ENCODE measurements at regions not wholly inside any gene's neighbourhood (a gene's known extent, or its start where the extent isn't known, plus 50 kb on each side); places are given as distances from the start of the nearest gene placed in this dataset.

DNA sequence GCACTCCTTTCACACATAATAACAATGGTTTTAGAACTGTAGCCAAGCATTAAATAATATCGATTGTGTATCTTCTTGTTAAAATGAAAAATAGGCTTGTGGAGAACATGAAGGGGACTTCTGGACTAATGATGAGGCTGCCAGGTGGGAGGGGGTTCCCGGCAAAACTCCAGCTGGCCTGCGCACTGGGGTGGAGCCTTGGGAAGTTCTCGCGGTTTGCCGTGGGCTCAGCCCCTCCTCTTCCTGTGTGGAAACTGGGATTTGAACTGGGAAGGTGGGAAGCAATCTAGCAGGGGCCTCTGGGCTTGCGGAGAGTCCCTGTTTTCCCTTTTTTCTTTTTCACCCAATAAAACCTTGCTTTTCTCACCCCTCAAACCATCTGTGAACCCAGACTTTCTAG, 113.7 kb upstream of the SLITRK1 start:
- RAD21 ChIA-PET (ENCODE audit: low non-redundant PET in 1 of 2, low total read pairs in 2 of 2, uncharacterized antibody in 2 of 2, unreplicated experiment in 2 of 2): no interaction called here
- Histone ChIP-seq H3K9ac (ENCODE audit: low read length) (no peak overlapping the region), H4K20me1 (ENCODE audit: insufficient read depth) (no peaks in the 10 kb centered on the region), H3K79me2 (ENCODE audit: insufficient read depth, low read length) (no peaks in the 10 kb centered on the region), H2AFZ (ENCODE audit: low read depth, low read length, poor library complexity, severe bottlenecking) (no peak overlapping the region), H3K4me2 (ENCODE audit: low read length) (no peak overlapping the region), H3K36me3 (ENCODE audit: control insufficient read depth in 1 of 2, insufficient read depth in 2 of 2, low read length in 2 of 2) (no peaks in the 10 kb centered on the region), H3K27ac (ENCODE audit: low read depth, low read length) (no peak overlapping the region), H3K27me3 (ENCODE audit: insufficient read depth, low read length) (no peaks in the 10 kb centered on the region), H3K4me3 (replicated peaks in 1 of 2; ENCODE audit: low read depth in 1 of 2, low read length in 2 of 2) (no peak overlapping the region), H3K4me1 (ENCODE audit: control insufficient read depth in 1 of 2, insufficient read depth in 2 of 2, low read length in 2 of 2) (no peaks in the 10 kb centered on the region), H3K9me2 (ENCODE audit: insufficient read depth) (no peaks in the 10 kb centered on the region), H3K9me3 (ENCODE audit: control insufficient read depth in 1 of 2, insufficient read depth in 1 of 2, low read depth in 1 of 2, low read length in 2 of 2) (no peaks in the 10 kb centered on the region)
- BruUV-seq (replicated peaks): no TSS peak
- ATAC-seq: no peak
- TF ChIP-seq POLR2AphosphoS5 (IDR thresholded peaks at IDR 0.05; ENCODE audit: low read depth, low read length) (no peak), ZNF274 (IDR thresholded peaks at IDR 0.05; ENCODE audit: low read depth, low read length) (no peak), FOSL1 (IDR thresholded peaks at IDR 0.05; ENCODE audit: low read depth) (no peak), EZH2phosphoT487 (IDR thresholded peaks at IDR 0.05; ENCODE audit: borderline replicate concordance) (no peak), ELF1 (IDR thresholded peaks at IDR 0.05; ENCODE audit: borderline replicate concordance, low read depth) (no peak), SRF (IDR thresholded peaks at IDR 0.05; ENCODE audit: low read depth) (no peak)
- POLR2A ChIA-PET: no interaction called here
- intact Hi-C loops (cut with micrococcal nuclease): no loop called here
- CTCF ChIA-PET: no interaction called here
- DNase-seq (ENCODE audit: low read depth, low spot score): no peak

DNA sequence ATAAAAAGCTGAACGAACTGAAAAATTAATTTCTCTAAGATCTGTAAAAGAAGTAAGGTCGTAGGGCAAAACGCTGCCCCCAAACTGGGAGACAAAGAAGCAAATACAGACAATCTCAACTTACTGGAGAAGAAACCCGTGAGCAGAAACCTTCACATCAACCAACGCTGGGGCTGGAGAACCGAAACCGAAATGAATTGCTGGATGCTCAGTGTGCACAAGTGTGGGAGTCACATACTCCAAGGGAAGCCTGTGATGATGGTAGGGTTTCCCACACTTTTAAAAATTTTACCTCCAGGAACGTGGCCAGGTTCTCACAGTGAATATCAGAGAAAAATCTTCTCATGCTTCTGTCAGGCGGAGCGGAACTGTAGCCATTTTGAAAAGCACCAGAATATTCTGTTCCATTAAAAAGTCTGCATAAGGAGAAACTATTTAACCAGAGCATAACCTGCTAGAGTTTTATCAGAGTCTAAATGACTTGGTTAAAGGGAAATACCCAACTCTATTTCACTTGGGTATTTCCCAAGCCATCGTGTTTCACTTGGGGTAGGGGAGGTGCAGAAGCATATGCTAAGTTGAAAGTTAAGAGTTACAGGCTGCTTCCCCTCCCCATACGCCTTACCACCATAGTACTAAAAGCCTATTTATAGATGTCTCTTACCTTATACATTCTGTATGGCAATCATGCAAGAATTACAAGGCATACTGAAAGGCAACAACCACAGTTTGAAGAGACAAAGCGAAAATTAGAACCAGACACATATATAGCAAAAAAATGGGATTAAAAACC, 110.5 kb upstream of the SLITRK1 start:
- ATAC-seq (no peak), DNase-seq (ENCODE audit: low read depth, low spot score) (no peak)
- Histone ChIP-seq H4K20me1 (ENCODE audit: insufficient read depth) (no peaks in the 10 kb centered on the region), H3K9ac (ENCODE audit: low read length) (no peak overlapping the region), H3K4me1 (ENCODE audit: control insufficient read depth in 1 of 2, insufficient read depth in 2 of 2, low read length in 2 of 2) (no peaks in the 10 kb centered on the region), H3K9me2 (ENCODE audit: insufficient read depth) (no peaks in the 10 kb centered on the region), H3K4me3 (replicated peaks in 1 of 2; ENCODE audit: low read depth in 1 of 2, low read length in 2 of 2) (no peak overlapping the region), H3K79me2 (ENCODE audit: insufficient read depth, low read length) (no peaks in the 10 kb centered on the region), H3K27ac (ENCODE audit: low read depth, low read length) (no peak overlapping the region), H3K4me2 (ENCODE audit: low read length) (no peak overlapping the region), H3K9me3 (ENCODE audit: control insufficient read depth in 1 of 2, insufficient read depth in 1 of 2, low read depth in 1 of 2, low read length in 2 of 2) (no peaks in the 10 kb centered on the region), H3K36me3 (ENCODE audit: control insufficient read depth in 1 of 2, insufficient read depth in 2 of 2, low read length in 2 of 2) (no peaks in the 10 kb centered on the region), H2AFZ (ENCODE audit: low read depth, low read length, poor library complexity, severe bottlenecking) (no peak overlapping the region), H3K27me3 (ENCODE audit: insufficient read depth, low read length) (no peaks in the 10 kb centered on the region)
- POLR2A ChIA-PET: no interaction called here
- RAD21 ChIA-PET (ENCODE audit: low non-redundant PET in 1 of 2, low total read pairs in 2 of 2, uncharacterized antibody in 2 of 2, unreplicated experiment in 2 of 2): no interaction called here
- CTCF ChIA-PET: no interaction called here
- intact Hi-C loops (cut with micrococcal nuclease): no loop called here
- BruUV-seq (replicated peaks): no TSS peak
- TF ChIP-seq POLR2A (IDR thresholded peaks at IDR 0.05; ENCODE audit: borderline replicate concordance, extremely low read depth, insufficient read depth, insufficient read length) (no peak), FOSL1 (IDR thresholded peaks at IDR 0.05; ENCODE audit: low read depth) (no peak), POLR2AphosphoS5 (IDR thresholded peaks at IDR 0.05; ENCODE audit: low read depth, low read length) (no peak), EZH2phosphoT487 (IDR thresholded peaks at IDR 0.05; ENCODE audit: borderline replicate concordance) (no peak), SP1 (IDR thresholded peaks at IDR 0.05; ENCODE audit: low read depth) (no peak), ZNF274 (IDR thresholded peaks at IDR 0.05; ENCODE audit: low read depth, low read length) (no peak), CBX3 (IDR thresholded peaks at IDR 0.05; ENCODE audit: low read depth) (no peak), RAD21 (IDR thresholded peaks at IDR 0.05; ENCODE audit: low read depth) (no peak), CEBPB (IDR thresholded peaks at IDR 0.05; ENCODE audit: low read depth) (no peak), TCF7L2 (IDR thresholded peaks at IDR 0.05; ENCODE audit: borderline replicate concordance, extremely low read depth, insufficient read depth, insufficient read length) (no peak), EZH2 (IDR thresholded peaks at IDR 0.05) (no peak), EGR1 (IDR thresholded peaks at IDR 0.05; ENCODE audit: low read depth) (no peak)
- TF ChIP-seq, protein P1, sequence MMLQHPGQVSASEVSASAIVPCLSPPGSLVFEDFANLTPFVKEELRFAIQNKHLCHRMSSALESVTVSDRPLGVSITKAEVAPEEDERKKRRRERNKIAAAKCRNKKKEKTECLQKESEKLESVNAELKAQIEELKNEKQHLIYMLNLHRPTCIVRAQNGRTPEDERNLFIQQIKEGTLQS (IDR thresholded peaks at IDR 0.05): no peak
- TF ChIP-seq, protein P2, sequence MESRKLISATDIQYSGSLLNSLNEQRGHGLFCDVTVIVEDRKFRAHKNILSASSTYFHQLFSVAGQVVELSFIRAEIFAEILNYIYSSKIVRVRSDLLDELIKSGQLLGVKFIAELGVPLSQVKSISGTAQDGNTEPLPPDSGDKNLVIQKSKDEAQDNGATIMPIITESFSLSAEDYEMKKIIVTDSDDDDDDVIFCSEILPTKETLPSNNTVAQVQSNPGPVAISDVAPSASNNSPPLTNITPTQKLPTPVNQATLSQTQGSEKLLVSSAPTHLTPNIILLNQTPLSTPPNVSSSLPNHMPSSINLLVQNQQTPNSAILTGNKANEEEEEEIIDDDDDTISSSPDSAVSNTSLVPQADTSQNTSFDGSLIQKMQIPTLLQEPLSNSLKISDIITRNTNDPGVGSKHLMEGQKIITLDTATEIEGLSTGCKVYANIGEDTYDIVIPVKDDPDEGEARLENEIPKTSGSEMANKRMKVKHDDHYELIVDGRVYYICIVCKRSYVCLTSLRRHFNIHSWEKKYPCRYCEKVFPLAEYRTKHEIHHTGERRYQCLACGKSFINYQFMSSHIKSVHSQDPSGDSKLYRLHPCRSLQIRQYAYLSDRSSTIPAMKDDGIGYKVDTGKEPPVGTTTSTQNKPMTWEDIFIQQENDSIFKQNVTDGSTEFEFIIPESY (IDR thresholded peaks at IDR 0.05; ENCODE audit: extremely low read depth, insufficient replicate concordance, low read length): no peak

Data from HCT116 (cell line).